NCI-H1436 treated with DMSO at 0.1 percent for 48 hours (cell line): ENCODE measurements at regions not wholly inside any gene's neighbourhood (a gene's known extent, or its start where the extent isn't known, plus 50 kb on each side); places are given as distances from the start of the nearest gene placed in this dataset.
"Not testable (repeated sequence)": the region's sequence is repeated elsewhere in the genome, so short reads cannot be mapped to it uniquely, and the experiment has no call there.

ENCODE experiments used
- DNase-seq: peaks from one replicate; lab custom pipeline; 2025; lab: John Stamatoyannopoulos, UW

GRCh38 chr1:82062206-82062605 is 261.5 kb downstream of the ADGRL2 start:
- DNase-seq = no peak

GRCh38 chr1:82059959-82060358 is 259.2 kb downstream of the ADGRL2 start:
- DNase-seq = no peak

- no peak for DNase-seq
Observed at GRCh38 chr1:82057011-82057410, 256.3 kb downstream of the ADGRL2 start.

- not testable (repeated sequence) for DNase-seq
Observed at GRCh38 chr1:82055375-82055774, 254.6 kb downstream of the ADGRL2 start.

DNA sequence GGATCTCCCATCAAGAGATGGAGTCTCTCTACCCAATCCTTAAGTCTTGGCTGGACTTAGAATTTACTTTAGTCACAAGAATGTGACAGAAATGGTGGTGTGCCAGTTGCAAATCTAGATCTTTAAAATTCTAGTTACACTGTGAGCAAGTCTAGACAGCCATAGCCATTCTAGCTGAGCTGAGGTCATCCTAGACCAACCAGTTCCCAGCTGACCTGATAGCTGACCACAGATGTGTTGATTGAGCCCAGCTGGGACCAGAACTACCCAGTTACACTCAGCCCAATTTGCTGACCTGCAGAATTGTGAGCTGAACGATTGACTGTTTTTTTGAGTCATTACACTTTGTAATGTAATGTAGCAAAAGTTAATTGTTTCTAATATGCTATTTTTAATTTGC is 251.8 kb downstream of the ADGRL2 start:
- no peak for DNase-seq

DNA sequence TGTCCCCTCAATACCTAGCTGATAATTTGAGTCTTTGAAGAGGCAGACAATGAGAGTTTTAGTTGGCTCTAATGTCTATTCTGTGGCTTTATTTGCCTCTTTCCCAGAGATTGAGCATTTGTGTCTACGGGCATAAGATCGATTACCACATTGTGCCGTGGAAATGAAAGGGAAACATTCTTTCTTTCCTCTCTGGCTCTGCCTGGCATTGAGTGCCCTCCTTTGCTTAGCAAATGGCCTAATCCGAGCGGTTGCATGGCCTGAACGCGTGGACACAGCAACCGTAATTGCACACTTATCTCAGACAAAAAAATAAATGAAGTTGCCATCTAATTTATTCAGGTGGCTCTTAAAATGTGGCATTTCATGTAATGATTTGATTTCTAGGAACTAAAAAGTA is 247.9 kb downstream of the ADGRL2 start:
- no peak for DNase-seq

DNA sequence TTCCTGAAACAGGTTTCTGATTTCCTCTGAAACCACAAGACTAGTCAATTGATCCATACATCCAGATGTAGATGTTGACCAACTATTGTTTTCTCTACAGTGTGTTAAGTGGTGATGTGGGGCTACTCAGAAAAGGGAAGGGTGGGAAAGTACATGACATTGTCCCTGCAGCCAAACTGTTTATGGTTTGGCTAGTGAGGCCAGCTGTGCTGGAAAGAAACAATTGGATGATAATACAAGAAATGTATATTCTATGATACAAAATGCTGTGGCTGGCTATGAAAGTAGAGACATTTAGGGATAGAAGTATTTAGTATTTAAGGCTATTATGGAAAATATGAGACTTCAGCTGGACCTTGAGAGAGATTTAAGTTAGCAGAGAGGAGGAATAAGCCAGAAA is 244.5 kb downstream of the ADGRL2 start:
- DNase-seq = no peak

DNA sequence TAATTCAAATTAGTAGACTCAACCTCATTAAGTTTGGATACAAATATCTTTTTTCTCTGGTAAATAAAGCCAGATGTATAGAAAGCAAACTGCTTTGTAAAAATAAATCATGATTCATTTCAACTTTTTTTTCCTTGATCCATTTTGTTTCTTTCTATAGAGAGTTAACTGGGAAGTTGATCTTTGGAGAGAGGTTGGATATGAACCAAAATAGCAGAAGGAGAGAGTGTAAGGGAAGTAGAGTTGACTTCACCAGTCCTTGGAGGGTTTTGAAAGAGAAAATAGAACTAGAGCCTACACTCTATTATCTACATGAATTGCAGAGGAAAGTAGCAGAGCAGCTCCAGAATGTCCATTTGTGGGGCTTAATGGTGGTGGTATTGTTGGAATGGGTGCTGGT is 243.8 kb downstream of the ADGRL2 start:
- DNase-seq = no peak

- no peak for DNase-seq
Observed at GRCh38 chr1:82044111-82044510, 243.4 kb downstream of the ADGRL2 start.

GRCh38 chr1:82042306-82043060 is 241.7 kb downstream of the ADGRL2 start:
- no peak for DNase-seq
